Left ventricle myocardium inferior (tissue), 1 donor: ENCODE measurements at regions not wholly inside any gene's neighbourhood (a gene's known extent, or its start where the extent isn't known, plus 50 kb on each side); places are given as distances from the start of the nearest gene placed in this dataset.

Experiments used
- DNase-seq: peaks from one replicate; pipeline ENCODE4 v3.0.0-alpha.2; 2020
- H3K27ac ChIP-seq: fragments of 200-600 bp; replicated peaks from 2 replicates; pipeline ENCODE4 v1.8.0; 2021
- H3K27me3 ChIP-seq: fragments of 200-600 bp; 2 replicates; pipeline ENCODE4 v1.8.0; 2021; ENCODE audit warnings: low read depth
- H3K36me3 ChIP-seq: fragments of 200-600 bp; 2 replicates; pipeline ENCODE4 v1.8.0; 2021
- H3K4me1 ChIP-seq: fragments of 200-600 bp; 2 replicates; pipeline ENCODE4 v1.8.0; 2021
- H3K4me3 ChIP-seq: fragments of 200-600 bp; 2 replicates; pipeline ENCODE4 v1.8.0; 2021; ENCODE audit warnings: mild to moderate bottlenecking, moderate library complexity
- H3K9me3 ChIP-seq: fragments of 200-600 bp; replicated peaks from 2 replicates; pipeline ENCODE4 v1.8.0; 2021
- CTCF ChIP-seq: fragments of 200-600 bp; IDR thresholded peaks from 2 replicates; pipeline ENCODE4 v1.8.0; 2021; ENCODE audit warnings: antibody characterized with exemption, mild to moderate bottlenecking, borderline replicate concordance
- intact Hi-C: fragments of 100-400 bp; cut with micrococcal nuclease; formaldehyde crosslinking; loops from one replicate; pipeline ENCODE4 v1.11.0; 2022
- donor health status: DM: no; HTN: yes; CAD: no; lungs with severe emphysema.

GRCh38 chr2:31729065-31729439 lies 148.3 kb upstream of the SRD5A2 start:
- no peak for TF ChIP-seq CTCF
- H3K9me3 ChIP-seq: no peaks in the 10 kb centered on the region
- no peak for DNase-seq
- intact Hi-C loops: no loop called here
- H3K27ac ChIP-seq: no peak overlapping the region
- no peaks in the 10 kb centered on the region for H3K4me1 ChIP-seq
- H3K27me3 ChIP-seq: peaks cover 6% of the 10 kb centered on the region
- H3K36me3 ChIP-seq: no peaks in the 10 kb centered on the region
- no peak overlapping the region for H3K4me3 ChIP-seq

- H3K9me3 ChIP-seq: no peaks in the 10 kb centered on the region
- H3K4me3 ChIP-seq: no peak overlapping the region
- TF ChIP-seq CTCF: no peak
- no peaks in the 10 kb centered on the region for H3K4me1 ChIP-seq
- no peak for DNase-seq
- intact Hi-C loops: no loop called here
- H3K36me3 ChIP-seq: no peaks in the 10 kb centered on the region
- H3K27me3 ChIP-seq: peaks cover 6% of the 10 kb centered on the region
- no peak overlapping the region for H3K27ac ChIP-seq
Measured at GRCh38 chr2:31728406-31729064, 147.8 kb upstream of the SRD5A2 start.

- Histone ChIP-seq H3K36me3 (no peaks in the 10 kb centered on the region), H3K27ac (no peak overlapping the region), H3K27me3 (peaks cover 6% of the 10 kb centered on the region), H3K4me1 (no peaks in the 10 kb centered on the region), H3K4me3 (no peak overlapping the region), H3K9me3 (peaks cover 14% of the 10 kb centered on the region)
- no peak for DNase-seq
- TF ChIP-seq CTCF: no peak
- intact Hi-C loops: no loop called here
Measured at GRCh38 chr2:31726457-31726856, 145.7 kb upstream of the SRD5A2 start.

GRCh38 chr2:31725444-31725843 lies 144.7 kb upstream of the SRD5A2 start:
- peaks cover 6% of the 10 kb centered on the region for H3K27me3 ChIP-seq
- TF ChIP-seq CTCF: no peak
- no peak overlapping the region for H3K4me3 ChIP-seq
- no peaks in the 10 kb centered on the region for H3K36me3 ChIP-seq
- intact Hi-C loops: no loop called here
- H3K4me1 ChIP-seq: no peaks in the 10 kb centered on the region
- no peak for DNase-seq
- H3K9me3 ChIP-seq: peaks cover 21% of the 10 kb centered on the region
- H3K27ac ChIP-seq: no peak overlapping the region

GRCh38 chr2:31711737-31712136 lies 131.0 kb upstream of the SRD5A2 start:
- TF ChIP-seq CTCF: no peak

More at GRCh38 chr2:31711737-31712136, 131.0 kb upstream of the SRD5A2 start:
- Histone ChIP-seq H3K4me3 (no peak overlapping the region), H3K9me3 (peaks cover 13% of the 10 kb centered on the region), H3K36me3 (no peaks in the 10 kb centered on the region), H3K27ac (no peak overlapping the region), H3K27me3 (no peaks in the 10 kb centered on the region), H3K4me1 (no peaks in the 10 kb centered on the region)
- no peak for DNase-seq
- intact Hi-C loops: no loop called here
